ENCODE measurements at regions not wholly inside any gene's neighbourhood (a gene's known extent, or its start where the extent isn't known, plus 50 kb on each side); places are given as distances from the start of the nearest gene placed in this dataset.
"Not testable (repeated sequence)": the region's sequence is repeated elsewhere in the genome, so short reads cannot be mapped to it uniquely, and the experiment has no call there.

DNA sequence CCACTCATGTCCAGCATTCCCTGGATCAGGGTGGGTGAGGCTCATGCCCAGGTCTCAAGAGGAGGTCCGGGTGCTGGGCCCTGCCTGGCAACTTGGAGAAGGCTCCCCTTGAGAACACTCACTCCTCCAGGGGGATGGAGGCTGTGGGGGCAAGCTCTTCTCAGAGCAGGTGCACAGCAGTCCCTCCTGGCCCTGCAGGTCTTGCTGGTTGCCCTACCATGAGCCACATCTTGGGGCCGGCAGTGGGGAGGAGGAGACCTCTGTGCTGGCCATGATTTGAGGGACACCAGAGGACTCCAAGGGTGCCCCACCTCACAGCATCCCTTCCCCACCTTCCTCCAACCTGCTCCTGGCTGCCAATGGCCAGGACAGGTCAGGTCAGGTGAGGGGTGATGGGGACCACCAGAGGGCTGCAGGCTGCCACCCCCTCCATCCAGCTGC lies 87.4 kb upstream of the RET start:
- Histone ChIP-seq H3K4me3 (no peak overlapping the region), H3K27ac (no peak overlapping the region), H3K4me1 (replicated peaks in 1 of 2) (peaks cover 3 to 10% of the 10 kb centered on the region in 2 donors)
- no peak for ATAC-seq (replicated peaks in 6 of 8)
- in situ Hi-C loops (cut with MboI; ENCODE audit: low pct_unique_long_range_greater_than_20kb in 2 of 9, low sequenced_read_pairs in 9 of 9, unreplicated experiment in 9 of 9) = no loop called here
- 80 to 100% methylated on average over 1 of the region's 2 CpGs; no CpG with 5 or more reads in 8 of the 10 experiments for WGBS, 10 experiments

DNA sequence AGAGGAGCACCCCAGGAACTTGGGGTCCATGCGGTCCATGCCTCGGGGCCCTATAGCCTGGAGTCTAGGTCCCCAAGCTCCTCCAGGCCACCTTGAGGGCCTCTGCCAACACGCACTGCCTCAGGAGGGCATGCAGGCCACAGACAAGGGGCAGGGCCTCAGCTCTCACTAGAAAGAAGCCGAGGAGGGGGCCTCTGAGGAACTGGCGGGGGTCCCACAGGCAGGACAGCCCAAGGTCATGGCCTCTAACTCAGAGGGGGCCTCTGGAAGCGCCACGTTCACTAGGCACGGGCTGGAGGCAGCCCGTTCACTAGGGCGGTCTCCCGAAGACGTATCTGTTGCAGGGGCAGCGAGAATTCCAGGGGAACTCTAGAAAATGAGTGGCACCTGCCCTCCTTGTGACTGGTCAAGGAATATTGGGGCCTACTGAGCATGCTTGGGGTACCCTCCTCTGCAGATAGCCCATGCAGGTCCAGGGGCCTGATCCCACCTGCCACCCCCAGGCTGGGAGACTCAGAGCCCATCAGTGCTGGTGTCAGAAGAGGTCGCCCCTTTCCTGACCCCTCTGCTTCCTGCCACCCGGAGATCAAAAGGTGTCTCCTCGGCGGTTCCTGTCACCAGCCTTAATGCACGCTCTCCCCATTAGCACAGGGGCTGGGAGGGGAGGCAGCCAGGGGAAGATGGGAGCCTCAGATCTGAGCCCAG lies 86.7 kb upstream of the RET start:
- Histone ChIP-seq H3K4me1 (replicated peaks in 1 of 2) (peaks cover 3 to 10% of the 10 kb centered on the region in 2 donors), H3K4me3 (no peak overlapping the region), H3K27ac (no peak overlapping the region)
- in situ Hi-C loops (cut with MboI; ENCODE audit: low pct_unique_long_range_greater_than_20kb in 2 of 9, low sequenced_read_pairs in 9 of 9, unreplicated experiment in 9 of 9) = no loop called here
- WGBS, 10 experiments = 0 to 74% (median 60%) methylated on average over 1 to 11 of the region's 18 CpGs; no CpG with 5 or more reads in 7 of the 10 experiments
- ATAC-seq (replicated peaks in 6 of 8) = no peak

- in situ Hi-C loops (cut with MboI; ENCODE audit: low pct_unique_long_range_greater_than_20kb in 2 of 9, low sequenced_read_pairs in 9 of 9, unreplicated experiment in 9 of 9) = no loop called here
- ATAC-seq (replicated peaks in 6 of 8) = no peak
- H3K4me1 ChIP-seq (replicated peaks in 1 of 2) = peaks cover 3 to 10% of the 10 kb centered on the region in 2 donors
- H3K27ac ChIP-seq = no peak overlapping the region
- WGBS, 10 experiments = 74 to 91% methylated on average over 5 to 7 of the region's 18 CpGs; no CpG with 5 or more reads in 8 of the 10 experiments
- no peak overlapping the region for H3K4me3 ChIP-seq
Measured at GRCh38 chr10:42990721-42991441, 86.0 kb upstream of the RET start.

GRCh38 chr10:42991442-42992098 lies 85.3 kb upstream of the RET start:
- in situ Hi-C loops (cut with MboI; ENCODE audit: low pct_unique_long_range_greater_than_20kb in 2 of 9, low sequenced_read_pairs in 9 of 9, unreplicated experiment in 9 of 9) = no loop called here
- Histone ChIP-seq H3K4me1 (replicated peaks in 1 of 2) (peaks cover 3 to 10% of the 10 kb centered on the region in 2 donors), H3K27ac (no peak overlapping the region), H3K4me3 (no peak overlapping the region)
- WGBS, 10 experiments = 100% methylated on average over 1 of the region's 10 CpGs; no CpG with 5 or more reads in 9 of the 10 experiments
- ATAC-seq (replicated peaks in 6 of 8) = no peak

DNA sequence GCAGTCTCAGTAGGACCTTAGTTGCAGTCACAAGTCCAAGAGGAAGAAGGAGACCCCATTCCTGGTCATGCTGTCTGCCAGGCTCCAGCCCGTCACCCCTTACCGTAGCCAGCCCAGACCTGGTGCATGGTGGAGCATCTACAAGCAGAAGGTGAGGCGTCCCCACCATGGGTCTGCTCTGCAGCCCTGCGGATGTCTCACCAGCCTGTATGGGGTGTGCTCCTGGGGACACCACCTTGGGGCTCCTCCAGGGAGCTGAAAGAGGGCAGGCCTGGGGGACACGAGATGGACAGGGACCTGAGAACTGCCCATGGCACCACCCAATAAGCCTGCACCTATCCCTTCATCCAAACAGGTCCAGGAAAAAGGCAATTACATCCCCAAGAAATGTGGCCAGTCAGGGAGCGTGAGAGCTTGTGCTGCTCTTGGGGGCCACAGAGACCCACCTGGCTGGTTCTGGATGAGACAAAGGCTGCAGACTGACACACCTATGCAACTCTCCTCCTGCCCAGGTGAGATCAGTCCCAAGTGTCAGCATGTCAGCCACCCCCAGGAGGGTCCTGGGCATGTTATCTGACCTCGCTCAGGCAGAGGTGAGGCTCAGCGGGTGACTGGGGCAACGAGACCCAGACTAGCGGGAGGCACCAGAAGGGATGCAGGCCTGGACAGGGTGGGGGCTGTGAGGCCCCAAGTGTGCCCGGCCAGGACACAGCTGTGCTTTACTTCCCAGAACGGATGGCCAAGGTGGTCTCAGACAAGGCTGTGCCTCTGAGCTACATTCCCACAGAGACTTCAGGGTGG lies 84.5 kb upstream of the RET start:
- no peak for ATAC-seq (replicated peaks in 6 of 8)
- 49 to 100% (median 69%) methylated on average over 1 to 3 of the region's 12 CpGs; no CpG with 5 or more reads in 6 of the 10 experiments for WGBS, 10 experiments
- in situ Hi-C loops (cut with MboI; ENCODE audit: low pct_unique_long_range_greater_than_20kb in 2 of 9, low sequenced_read_pairs in 9 of 9, unreplicated experiment in 9 of 9) = no loop called here

DNA sequence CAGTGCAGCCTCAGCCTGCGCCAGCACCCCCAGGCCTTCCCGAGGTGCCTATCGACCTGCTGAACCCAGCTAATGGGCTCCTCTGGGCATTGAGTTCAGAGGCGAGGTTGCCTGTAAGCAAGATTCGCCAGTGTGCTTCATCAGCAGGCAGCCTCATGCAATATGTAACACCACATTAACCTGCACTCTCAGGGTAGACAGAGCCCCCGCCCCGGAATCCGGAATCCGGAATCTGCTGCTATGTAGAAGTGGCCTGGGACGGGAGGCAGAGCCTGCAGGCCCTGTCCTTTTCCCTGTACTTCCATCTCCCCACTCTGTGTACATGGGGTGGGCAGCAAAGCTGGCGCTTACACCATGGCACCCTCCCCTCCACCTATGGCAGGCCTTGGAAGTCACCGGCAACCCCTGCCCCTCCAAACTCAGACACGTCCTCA lies 83.9 kb upstream of the RET start:
- no peak for ATAC-seq (replicated peaks in 6 of 8)
- WGBS, 10 experiments = 0 to 95% (median 80%) methylated on average over 1 to 10 of the region's 13 CpGs; no CpG with 5 or more reads in 2 of the 10 experiments
- Histone ChIP-seq H3K4me3 (no peak overlapping the region), H3K27ac (no peak overlapping the region), H3K4me1 (replicated peaks in 1 of 2) (peaks cover 0 to 5% of the 10 kb centered on the region in 2 donors)
- in situ Hi-C loops (cut with MboI; ENCODE audit: low pct_unique_long_range_greater_than_20kb in 2 of 9, low sequenced_read_pairs in 9 of 9, unreplicated experiment in 9 of 9) = no loop called here

More for the DNA sequence above, 84.5 kb upstream of the RET start:
- Histone ChIP-seq H3K4me3 (no peak overlapping the region), H3K4me1 (replicated peaks in 1 of 2) (peaks cover under 1 to 10% of the 10 kb centered on the region in 2 donors), H3K27ac (no peak overlapping the region)

DNA sequence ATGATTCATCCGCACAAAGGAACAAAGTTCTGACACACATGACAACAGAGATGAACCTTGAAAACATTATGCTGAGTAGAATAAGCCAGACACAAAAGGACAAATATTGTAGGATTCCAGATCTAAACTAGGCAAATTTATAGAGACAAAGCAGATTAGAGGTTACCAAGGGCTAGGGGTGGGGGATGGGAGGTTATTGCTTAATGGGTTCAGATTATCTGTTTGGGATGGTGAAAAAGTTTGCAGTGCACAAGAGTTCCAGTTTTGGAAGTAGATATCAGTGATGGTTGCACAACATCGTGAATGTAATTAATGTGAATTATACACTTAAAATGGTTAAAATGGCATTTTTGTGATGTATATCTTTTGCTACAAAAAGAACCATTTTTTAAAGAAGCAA lies 82.0 kb upstream of the RET start:
- H3K4me3 ChIP-seq; H3K27ac ChIP-seq; in situ Hi-C loops (cut with MboI; ENCODE audit: low pct_unique_long_range_greater_than_20kb in 2 of 9, low sequenced_read_pairs in 9 of 9, unreplicated experiment in 9 of 9); ATAC-seq (replicated peaks in 6 of 8); H3K4me1 ChIP-seq (replicated peaks in 1 of 2): not testable (repeated sequence)
- 100% methylated on average over 1 of the region's 2 CpGs; no CpG with 5 or more reads in 9 of the 10 experiments for WGBS, 10 experiments

GRCh38 chr10:42995537-42995936 lies 81.3 kb upstream of the RET start:
- WGBS, 10 experiments = 18 to 100% (median 46%) methylated on average over 1 to 2 of the region's 2 CpGs; no CpG with 5 or more reads in 4 of the 10 experiments
- Histone ChIP-seq H3K27ac (no peak overlapping the region), H3K4me3 (no peak overlapping the region), H3K4me1 (replicated peaks in 1 of 2) (peaks cover 0 to 3% of the 10 kb centered on the region in 2 donors)
- in situ Hi-C loops (cut with MboI; ENCODE audit: low pct_unique_long_range_greater_than_20kb in 2 of 9, low sequenced_read_pairs in 9 of 9, unreplicated experiment in 9 of 9) = no loop called here
- ATAC-seq (replicated peaks in 6 of 8) = no peak

GRCh38 chr10:42996588-42996987 lies 80.3 kb upstream of the RET start:
- ATAC-seq (replicated peaks in 6 of 8) = peak in 1 of 8 experiments; percentile 37
- WGBS, 10 experiments = 0 to 100% (median 44%) methylated on average over 1 to 2 of the region's 5 CpGs; no CpG with 5 or more reads in 6 of the 10 experiments
- H3K27ac ChIP-seq = no peak overlapping the region
- in situ Hi-C loops (cut with MboI; ENCODE audit: low pct_unique_long_range_greater_than_20kb in 2 of 9, low sequenced_read_pairs in 9 of 9, unreplicated experiment in 9 of 9) = no loop called here
- H3K4me3 ChIP-seq = no peak overlapping the region
- no peaks in the 10 kb centered on the region for H3K4me1 ChIP-seq (replicated peaks in 1 of 2)

- H3K4me3 ChIP-seq = no peak overlapping the region
- H3K27ac ChIP-seq = no peak overlapping the region
- in situ Hi-C loops (cut with MboI; ENCODE audit: low pct_unique_long_range_greater_than_20kb in 2 of 9, low sequenced_read_pairs in 9 of 9, unreplicated experiment in 9 of 9) = no loop called here
- 17 to 100% (median 61%) methylated on average over 1 to 4 of the region's 6 CpGs; no CpG with 5 or more reads in 5 of the 10 experiments for WGBS, 10 experiments
- ATAC-seq (replicated peaks in 6 of 8) = no peak
- H3K4me1 ChIP-seq (replicated peaks in 1 of 2) = no peaks in the 10 kb centered on the region
Measured at GRCh38 chr10:42997151-42997848, 79.6 kb upstream of the RET start.

- H3K4me1 ChIP-seq (replicated peaks in 1 of 2) = no peaks in the 10 kb centered on the region
- H3K27ac ChIP-seq = no peak overlapping the region
- no peak for ATAC-seq (replicated peaks in 6 of 8)
- 60 to 70% methylated on average over 1 to 3 of the region's 4 CpGs; no CpG with 5 or more reads in 8 of the 10 experiments for WGBS, 10 experiments
- in situ Hi-C loops (cut with MboI; ENCODE audit: low pct_unique_long_range_greater_than_20kb in 2 of 9, low sequenced_read_pairs in 9 of 9, unreplicated experiment in 9 of 9) = no loop called here
- no peak overlapping the region for H3K4me3 ChIP-seq
Measured at GRCh38 chr10:42997849-42998165, 79.1 kb upstream of the RET start.
